ENCODE measurements at regions not wholly inside any gene's neighbourhood (a gene's known extent, or its start where the extent isn't known, plus 50 kb on each side); places are given as distances from the start of the nearest gene placed in this dataset.

- TF ChIP-seq EP300 (IDR thresholded peaks at IDR 0.05) (no peak), CTCF (IDR thresholded peaks at IDR 0.05) (no peak), POLR2A (IDR thresholded peaks at IDR 0.05; ENCODE audit: low read depth) (no peak)
Measured at GRCh38 chr2:3041246-3041645, 336.4 kb downstream of the EIPR1 start.
